ENCODE measurements at regions not wholly inside any gene's neighbourhood (a gene's known extent, or its start where the extent isn't known, plus 50 kb on each side); places are given as distances from the start of the nearest gene placed in this dataset.
"Not testable (repeated sequence)": the region's sequence is repeated elsewhere in the genome, so short reads cannot be mapped to it uniquely, and the experiment has no call there.

DNA sequence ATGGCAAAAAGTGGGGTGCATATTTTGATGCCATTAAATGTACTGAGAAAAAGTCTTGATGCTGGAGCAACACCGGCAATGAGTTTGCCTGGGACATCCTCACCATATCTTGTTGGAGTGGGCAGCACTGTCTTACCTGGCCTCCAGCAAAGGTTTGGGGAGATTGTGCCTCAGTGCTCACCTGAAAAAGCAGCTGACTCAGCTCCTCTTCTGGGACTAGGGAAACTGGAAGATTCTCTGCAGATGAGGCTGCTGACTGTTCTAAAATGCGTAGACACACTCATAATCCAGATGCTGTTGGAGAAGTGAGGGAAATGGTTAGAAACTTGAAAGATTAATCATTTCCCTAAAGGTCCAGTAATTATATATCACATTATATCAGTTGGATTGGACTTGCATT, 593.7 kb upstream of the HS3ST1 start (continued):
- TF ChIP-seq, protein P1, sequence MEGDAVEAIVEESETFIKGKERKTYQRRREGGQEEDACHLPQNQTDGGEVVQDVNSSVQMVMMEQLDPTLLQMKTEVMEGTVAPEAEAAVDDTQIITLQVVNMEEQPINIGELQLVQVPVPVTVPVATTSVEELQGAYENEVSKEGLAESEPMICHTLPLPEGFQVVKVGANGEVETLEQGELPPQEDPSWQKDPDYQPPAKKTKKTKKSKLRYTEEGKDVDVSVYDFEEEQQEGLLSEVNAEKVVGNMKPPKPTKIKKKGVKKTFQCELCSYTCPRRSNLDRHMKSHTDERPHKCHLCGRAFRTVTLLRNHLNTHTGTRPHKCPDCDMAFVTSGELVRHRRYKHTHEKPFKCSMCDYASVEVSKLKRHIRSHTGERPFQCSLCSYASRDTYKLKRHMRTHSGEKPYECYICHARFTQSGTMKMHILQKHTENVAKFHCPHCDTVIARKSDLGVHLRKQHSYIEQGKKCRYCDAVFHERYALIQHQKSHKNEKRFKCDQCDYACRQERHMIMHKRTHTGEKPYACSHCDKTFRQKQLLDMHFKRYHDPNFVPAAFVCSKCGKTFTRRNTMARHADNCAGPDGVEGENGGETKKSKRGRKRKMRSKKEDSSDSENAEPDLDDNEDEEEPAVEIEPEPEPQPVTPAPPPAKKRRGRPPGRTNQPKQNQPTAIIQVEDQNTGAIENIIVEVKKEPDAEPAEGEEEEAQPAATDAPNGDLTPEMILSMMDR (IDR thresholded peaks at IDR 0.05): no peak
- TF ChIP-seq RAD21 (IDR thresholded peaks at IDR 0.05; ENCODE audit: low read length) (no peak), PBX3 (IDR thresholded peaks at IDR 0.05) (no peak)

DNA sequence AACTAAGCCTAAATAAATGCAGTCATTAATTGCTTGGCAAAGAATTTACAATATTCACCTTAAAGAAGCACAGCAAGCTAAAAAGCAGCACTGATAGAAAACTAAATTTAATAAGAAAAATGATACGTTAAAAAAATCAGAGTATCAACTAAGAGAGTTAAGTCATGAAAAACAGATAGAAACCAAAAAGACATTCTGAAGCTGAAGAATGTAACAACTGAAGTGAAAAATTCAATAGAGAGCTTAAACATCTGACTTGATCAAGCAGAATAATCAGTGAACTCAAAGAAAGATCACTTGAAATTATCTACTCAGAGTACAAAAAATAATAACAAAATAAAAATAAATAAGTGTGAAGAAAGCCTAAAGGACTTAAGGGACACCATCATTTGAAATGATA, 588.0 kb upstream of the HS3ST1 start:
- Histone ChIP-seq H3K79me2 (ENCODE audit: insufficient read depth) (no peaks in the 10 kb centered on the region), H4K20me1 (ENCODE audit: insufficient read depth) (no peaks in the 10 kb centered on the region), H3K27ac (ENCODE audit: low read depth in 2 of 2, low read length in 1 of 2) (no peak overlapping the region), H3K27me3 (ENCODE audit: insufficient read depth) (no peaks in the 10 kb centered on the region), H3K9me2 (no peaks in the 10 kb centered on the region), H3K4me1 (ENCODE audit: control insufficient read depth in 1 of 2, insufficient read depth in 2 of 2, low read depth in 1 of 2, low read length in 1 of 2) (no peaks in the 10 kb centered on the region), H3K9ac (no peak overlapping the region), H3K36me3 (replicated peaks in 1 of 2; ENCODE audit: control insufficient read depth in 1 of 2, insufficient read depth in 2 of 2, low read length in 1 of 2) (no peaks in the 10 kb centered on the region), H3F3A (replicated peaks; ENCODE audit: insufficient read depth) (no peaks in the 10 kb centered on the region), H3K4me2 (no peak overlapping the region), H2AFZ (ENCODE audit: low read depth) (no peak overlapping the region), H3K9me3 (no peaks in the 10 kb centered on the region; the same call in 1 of the 2 replicates), H3K4me3 (ENCODE audit: low read depth in 2 of 2, low read length in 1 of 2) (no peak overlapping the region)
- TF ChIP-seq TAF1 (IDR thresholded peaks at IDR 0.05; ENCODE audit: borderline replicate concordance, low read depth, low read length): no peak
- POLR2A ChIA-PET: no interaction called here
- CTCF ChIA-PET: no interaction called here
- DNase-seq: no peak
- WGBS (ENCODE audit: low lambda C conversion rate): 20% methylated on average over 1 of the region's 1 CpG

- DNase-seq: no peak
- ChIA-PET POLR2A (no interaction called here), CTCF (no interaction called here)
Measured at GRCh38 chr4:12005471-12005870, 576.8 kb upstream of the HS3ST1 start.

GRCh38 chr4:11996581-11996980, 567.9 kb upstream of the HS3ST1 start:
- H3K27ac ChIP-seq (ENCODE audit: low read depth in 2 of 2, low read length in 1 of 2); H3K9me3 ChIP-seq; H3K4me2 ChIP-seq; H3K79me2 ChIP-seq (ENCODE audit: insufficient read depth); POLR2A ChIA-PET; H3K9me2 ChIP-seq; CTCF ChIA-PET; H3K4me1 ChIP-seq (ENCODE audit: control insufficient read depth in 1 of 2, insufficient read depth in 2 of 2, low read depth in 1 of 2, low read length in 1 of 2); DNase-seq; H2AFZ ChIP-seq (ENCODE audit: low read depth); H3K9ac ChIP-seq; H3K36me3 ChIP-seq (replicated peaks in 1 of 2; ENCODE audit: control insufficient read depth in 1 of 2, insufficient read depth in 2 of 2, low read length in 1 of 2); H3K4me3 ChIP-seq (ENCODE audit: low read depth in 2 of 2, low read length in 1 of 2); H4K20me1 ChIP-seq (ENCODE audit: insufficient read depth); H3F3A ChIP-seq (replicated peaks; ENCODE audit: insufficient read depth); H3K27me3 ChIP-seq (ENCODE audit: insufficient read depth): not testable (repeated sequence)
- 33% methylated on average over 5 of the region's 5 CpGs for WGBS (ENCODE audit: low lambda C conversion rate)

More at GRCh38 chr4:12005471-12005870, 576.8 kb upstream of the HS3ST1 start:
- TF ChIP-seq FOXM1 (IDR thresholded peaks at IDR 0.05; ENCODE audit: low read depth) (no peak), RAD21 (IDR thresholded peaks at IDR 0.05; ENCODE audit: low read length) (no peak), ELF1 (IDR thresholded peaks at IDR 0.05) (no peak), TAF1 (IDR thresholded peaks at IDR 0.05; ENCODE audit: borderline replicate concordance, low read depth, low read length) (no peak), FOSL2 (IDR thresholded peaks at IDR 0.05; ENCODE audit: borderline replicate concordance, low read depth) (no peak), RXRA (IDR thresholded peaks at IDR 0.05; ENCODE audit: borderline replicate concordance, low read depth) (no peak)
- H3K9me3 ChIP-seq: no peaks in the 10 kb centered on the region
- H3K4me1 ChIP-seq (ENCODE audit: control insufficient read depth in 1 of 2, insufficient read depth in 2 of 2, low read depth in 1 of 2, low read length in 1 of 2): no peaks in the 10 kb centered on the region
- H3K27me3 ChIP-seq (ENCODE audit: insufficient read depth): no peaks in the 10 kb centered on the region
- H4K20me1 ChIP-seq (ENCODE audit: insufficient read depth): no peaks in the 10 kb centered on the region
- H3K27ac ChIP-seq (ENCODE audit: low read depth in 2 of 2, low read length in 1 of 2): no peak overlapping the region
- no peaks in the 10 kb centered on the region for H3K79me2 ChIP-seq (ENCODE audit: insufficient read depth)
- H3K36me3 ChIP-seq (replicated peaks in 1 of 2; ENCODE audit: control insufficient read depth in 1 of 2, insufficient read depth in 2 of 2, low read length in 1 of 2): no peaks in the 10 kb centered on the region
- no peak overlapping the region for H3K4me3 ChIP-seq (ENCODE audit: low read depth in 2 of 2, low read length in 1 of 2)
- H3F3A ChIP-seq (replicated peaks; ENCODE audit: insufficient read depth): no peaks in the 10 kb centered on the region
- no peak overlapping the region for H3K4me2 ChIP-seq
- H3K9me2 ChIP-seq: 0 out of 2 replicates have a peak, but pooled peaks cover 2% of the 10 kb centered on the region
- H3K9ac ChIP-seq: no peak overlapping the region
- H2AFZ ChIP-seq (ENCODE audit: low read depth): no peak overlapping the region
